SJSA1 (cell line): ENCODE measurements at regions not wholly inside any gene's neighbourhood (a gene's known extent, or its start where the extent isn't known, plus 50 kb on each side); places are given as distances from the start of the nearest gene placed in this dataset.
"Not testable (repeated sequence)": the region's sequence is repeated elsewhere in the genome, so short reads cannot be mapped to it uniquely, and the experiment has no call there.

Source experiments
- DNase-seq, 2 experiments: peaks; one replicate each; pipeline ENCODE4 v3.0.0-alpha.2; 2015 to 2020; ENCODE audit warnings: low spot score in 2 of 2, low read depth in 1 of 2
- H3K27ac ChIP-seq: fragments of 250-450 bp; sonication (Bioruptor Pico); 2 replicates; pipeline ENCODE4 v1.5.1; 2020; ENCODE audit warnings: mild to moderate bottlenecking, moderate library complexity
- H3K27me3 ChIP-seq: fragments of 250-450 bp; sonication (Bioruptor Pico); replicated peaks from 2 replicates; pipeline ENCODE4 v1.5.1; 2020; ENCODE audit warnings: mild to moderate bottlenecking, moderate library complexity
- H3K36me3 ChIP-seq: fragments of 250-450 bp; sonication (Bioruptor Pico); 2 replicates; pipeline ENCODE4 v1.5.1; 2020; ENCODE audit warnings: mild to moderate bottlenecking
- H3K4me1 ChIP-seq: fragments of 250-450 bp; sonication (Bioruptor Pico); replicated peaks from 2 replicates; pipeline ENCODE4 v1.6.1; 2021; ENCODE audit warnings: mild to moderate bottlenecking
- H3K4me3 ChIP-seq: fragments of 250-450 bp; sonication (Bioruptor Pico); 2 replicates; pipeline ENCODE4 v1.5.1; 2020; ENCODE audit warnings: mild to moderate bottlenecking
- H3K9me3 ChIP-seq: fragments of 250-450 bp; sonication (Bioruptor Pico); replicated peaks from 2 replicates; pipeline ENCODE4 v1.5.1; 2020; ENCODE audit warnings: mild to moderate bottlenecking

DNA sequence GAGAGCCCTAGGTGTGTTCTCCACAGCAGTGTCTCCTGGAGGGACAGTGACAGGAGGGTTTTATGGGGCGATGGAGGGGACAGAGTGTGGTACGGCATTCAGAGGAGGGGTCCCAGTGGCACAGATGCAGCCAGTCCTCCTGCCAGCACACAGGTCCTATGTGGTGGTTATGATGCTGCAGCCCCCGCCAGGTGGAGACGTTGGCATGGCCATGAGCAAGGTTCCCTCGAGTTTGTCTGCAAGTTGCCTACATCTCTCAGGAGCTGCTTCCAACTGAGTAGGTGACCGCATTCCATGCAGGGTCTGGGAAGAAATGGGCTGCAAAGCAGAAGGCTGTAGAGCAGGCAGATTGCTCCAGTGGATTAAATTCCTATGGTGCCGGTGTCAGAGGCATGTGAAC is 646.0 kb downstream of the TBC1D22A start:
- H3K27ac ChIP-seq: no peak overlapping the region
- H3K4me1 ChIP-seq: no peaks in the 10 kb centered on the region
- DNase-seq: no peak
- no peak overlapping the region for H3K4me3 ChIP-seq
- H3K36me3 ChIP-seq: no peaks in the 10 kb centered on the region
- no peaks in the 10 kb centered on the region for H3K9me3 ChIP-seq
- H3K27me3 ChIP-seq: peaks cover 9% of the 10 kb centered on the region; the same call in 1 of the 2 replicates

DNA sequence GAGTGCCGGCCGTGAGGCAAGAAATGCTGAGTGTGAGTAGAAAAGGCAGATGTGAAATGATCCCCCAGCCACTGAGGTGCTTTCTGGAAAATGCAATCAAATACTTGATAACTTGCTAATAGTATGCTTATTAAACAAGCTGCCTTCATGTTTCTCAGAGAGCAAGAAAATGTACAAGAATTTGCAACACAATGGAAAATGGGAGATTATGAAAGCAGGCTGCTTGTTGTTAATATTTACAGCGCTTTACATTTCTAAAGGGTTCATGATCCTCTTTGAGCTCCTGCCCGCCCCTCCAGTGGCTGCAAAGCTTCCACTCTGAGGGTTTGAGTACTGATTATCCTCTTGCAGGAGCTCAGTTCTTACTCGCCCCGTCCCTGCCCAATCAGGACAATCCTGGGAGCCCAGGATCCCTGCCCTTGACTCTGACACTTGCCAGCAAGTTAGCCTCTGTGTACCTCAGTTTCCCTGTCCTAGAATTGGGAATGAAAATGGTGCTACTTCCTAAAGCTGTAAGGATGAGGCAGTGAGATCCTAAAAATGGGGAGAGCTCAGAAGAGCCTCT is 645.1 kb downstream of the TBC1D22A start:
- Histone ChIP-seq H3K27ac (no peak overlapping the region), H3K4me1 (no peaks in the 10 kb centered on the region), H3K9me3 (no peaks in the 10 kb centered on the region), H3K4me3 (no peak overlapping the region), H3K27me3 (peaks cover 9% of the 10 kb centered on the region; the same call in 1 of the 2 replicates), H3K36me3 (no peaks in the 10 kb centered on the region)
- no peak for DNase-seq

DNA sequence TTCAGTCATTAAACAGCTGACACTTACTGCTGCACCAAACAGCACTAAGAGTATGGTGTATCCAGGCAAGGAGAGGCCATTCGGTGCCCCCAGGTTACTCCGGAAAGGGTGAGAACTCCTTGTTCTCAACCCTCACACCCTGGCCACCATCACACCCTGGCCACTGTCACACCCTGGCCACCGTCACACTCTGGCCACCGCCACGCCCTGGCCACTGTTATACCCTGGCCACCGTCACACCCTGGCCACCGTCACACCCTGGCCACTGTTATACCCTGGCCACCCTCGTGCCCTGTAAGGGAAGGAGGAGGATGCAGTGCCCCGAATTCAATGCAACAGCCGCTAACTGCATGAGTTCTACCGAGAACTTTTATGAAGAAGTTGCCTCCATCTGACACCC is 644.4 kb downstream of the TBC1D22A start:
- Histone ChIP-seq H3K4me1 (no peaks in the 10 kb centered on the region), H3K36me3 (no peaks in the 10 kb centered on the region), H3K4me3 (no peak overlapping the region), H3K27me3 (peaks cover 9% of the 10 kb centered on the region; the same call in 1 of the 2 replicates), H3K9me3 (no peaks in the 10 kb centered on the region), H3K27ac (no peak overlapping the region)
- no peak for DNase-seq

DNA sequence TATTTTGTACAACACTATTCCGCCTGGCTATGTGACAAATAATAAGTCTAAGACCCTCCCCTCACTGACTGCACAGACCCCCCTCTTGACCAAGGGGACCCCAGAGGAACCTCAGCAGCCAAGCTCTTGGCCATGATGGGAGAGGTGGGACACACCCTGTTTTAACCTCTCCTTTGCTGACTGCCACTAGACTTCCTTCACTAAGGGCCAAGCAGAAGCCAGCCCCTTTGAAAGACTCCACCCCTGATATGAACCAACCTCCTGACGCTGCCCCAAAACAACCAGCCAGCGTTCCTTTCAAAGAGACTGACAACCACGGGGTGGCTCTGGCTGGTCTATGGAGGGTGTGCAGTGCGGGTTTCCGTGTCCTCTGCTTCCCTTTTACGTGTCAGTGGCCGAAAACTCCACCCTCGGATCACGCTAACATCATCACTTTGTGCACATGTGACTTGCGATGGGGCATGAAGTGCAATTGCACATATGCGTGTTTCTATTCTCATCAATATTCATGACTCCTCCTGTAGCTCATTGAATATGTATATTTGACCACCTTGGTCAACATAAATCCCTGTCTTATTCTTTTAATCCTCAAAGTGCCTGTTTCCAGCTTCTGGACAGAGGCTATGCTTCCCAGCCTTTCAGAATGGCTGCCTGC is 643.9 kb downstream of the TBC1D22A start:
- H3K36me3 ChIP-seq: no peaks in the 10 kb centered on the region

DNA sequence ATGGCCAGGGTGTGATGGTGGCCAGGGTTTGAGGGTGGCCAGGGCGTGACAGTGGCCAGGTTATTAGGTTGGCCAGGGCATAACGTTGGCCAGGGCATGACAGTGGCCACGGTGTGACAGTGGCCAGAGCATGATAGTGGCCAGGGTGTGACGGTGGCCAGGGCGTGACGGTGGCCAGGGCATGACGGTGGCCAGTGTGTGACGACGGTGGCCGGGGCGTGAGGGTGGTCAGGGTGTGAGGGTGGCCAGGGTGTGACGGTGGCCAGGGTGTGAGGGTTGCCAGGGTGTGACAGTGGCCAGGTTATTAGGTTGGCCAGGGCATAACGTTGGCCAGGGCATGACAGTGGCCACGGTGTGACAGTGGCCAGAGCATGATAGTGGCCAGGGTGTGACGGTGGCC is 642.8 kb downstream of the TBC1D22A start:
- not testable (repeated sequence) for H3K36me3 ChIP-seq, H3K4me1 ChIP-seq, H3K4me3 ChIP-seq, H3K9me3 ChIP-seq, H3K27ac ChIP-seq, DNase-seq, H3K27me3 ChIP-seq

More for the DNA sequence above, 643.9 kb downstream of the TBC1D22A start:
- no peak overlapping the region for H3K4me3 ChIP-seq
- peaks cover 9% of the 10 kb centered on the region; the same call in 1 of the 2 replicates for H3K27me3 ChIP-seq
- no peak overlapping the region for H3K27ac ChIP-seq
- no peak for DNase-seq
- H3K9me3 ChIP-seq: no peaks in the 10 kb centered on the region
- H3K4me1 ChIP-seq: no peaks in the 10 kb centered on the region

DNA sequence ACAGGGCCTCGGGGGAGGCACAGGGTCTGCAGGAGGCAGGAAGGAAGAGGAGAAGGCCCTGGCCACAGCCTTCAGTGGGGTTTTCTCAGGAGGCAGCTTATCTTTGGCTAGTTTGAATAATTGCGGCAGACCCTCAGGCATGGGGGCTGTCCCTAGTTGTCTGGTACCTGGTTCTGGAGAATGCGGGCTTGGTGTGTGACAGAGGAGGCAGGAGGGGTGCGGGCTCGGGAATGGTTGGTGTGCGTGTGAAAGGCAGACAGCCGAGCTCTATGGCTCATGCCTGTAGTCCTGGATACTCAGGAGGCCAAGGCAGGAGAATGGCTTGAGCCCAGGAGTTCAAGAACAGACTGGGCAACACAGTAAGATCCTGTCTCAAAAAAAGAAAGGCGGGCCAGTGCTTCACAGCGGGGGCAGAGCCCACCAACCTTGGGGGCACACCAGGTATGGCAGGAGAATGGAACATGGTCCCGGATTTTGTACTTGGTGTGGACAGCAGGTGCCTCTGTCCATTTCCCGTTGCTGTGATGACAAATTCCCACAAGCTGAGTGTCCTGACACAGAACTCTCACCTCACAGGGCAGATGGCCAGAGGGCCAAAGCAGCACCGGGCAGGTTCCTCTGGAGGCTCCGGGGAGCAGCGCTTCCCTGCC is 640.6 kb downstream of the TBC1D22A start:
- DNase-seq: no peak
- peaks cover 7% of the 10 kb centered on the region; the same call in 1 of the 2 replicates for H3K27me3 ChIP-seq
- H3K4me3 ChIP-seq: no peak overlapping the region
- no peaks in the 10 kb centered on the region for H3K4me1 ChIP-seq
- no peak overlapping the region for H3K27ac ChIP-seq
- H3K9me3 ChIP-seq: no peaks in the 10 kb centered on the region
- no peaks in the 10 kb centered on the region for H3K36me3 ChIP-seq

DNA sequence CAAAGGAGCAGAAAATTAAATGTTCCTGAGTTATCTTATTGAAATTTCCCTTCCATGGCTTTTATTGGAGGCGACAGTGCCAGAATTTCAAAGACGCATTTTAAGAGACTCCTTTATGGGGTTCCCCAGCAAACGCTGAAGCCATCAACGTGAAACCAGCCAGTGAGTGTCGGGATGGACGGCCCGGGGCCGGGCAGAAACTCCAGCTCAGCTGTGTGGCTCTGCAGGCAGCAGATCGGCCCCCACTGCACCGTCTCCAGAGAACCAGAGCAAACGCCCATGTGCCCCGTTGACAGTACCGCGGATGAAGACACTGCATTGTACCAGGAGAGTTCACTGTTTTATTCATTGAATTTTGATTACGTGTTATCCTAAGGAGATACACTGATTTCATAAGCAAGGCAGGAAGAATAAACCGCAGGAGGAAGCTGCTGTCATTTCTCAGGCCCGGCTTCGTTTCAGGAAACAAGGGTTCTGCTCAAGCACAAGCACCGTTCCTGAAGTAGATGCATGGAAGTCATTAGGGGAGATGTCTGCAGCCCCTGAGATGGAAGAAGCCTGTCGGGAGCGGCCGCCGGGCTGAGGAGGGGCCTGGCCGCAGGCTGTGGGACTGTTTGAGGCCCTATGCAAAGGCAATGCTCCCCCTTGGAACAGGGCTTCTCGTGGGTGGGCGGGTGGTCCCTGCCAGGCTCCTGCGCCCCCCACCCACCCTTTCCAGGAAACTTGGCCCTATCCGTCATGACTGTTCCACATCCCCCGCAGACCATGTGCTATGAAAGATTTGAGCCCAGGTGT is 639.7 kb downstream of the TBC1D22A start:
- Histone ChIP-seq H3K27me3 (peaks cover 7% of the 10 kb centered on the region; the same call in 1 of the 2 replicates), H3K27ac (no peak overlapping the region), H3K9me3 (no peaks in the 10 kb centered on the region), H3K4me1 (no peaks in the 10 kb centered on the region), H3K4me3 (no peak overlapping the region), H3K36me3 (no peaks in the 10 kb centered on the region)
- no peak for DNase-seq

DNA sequence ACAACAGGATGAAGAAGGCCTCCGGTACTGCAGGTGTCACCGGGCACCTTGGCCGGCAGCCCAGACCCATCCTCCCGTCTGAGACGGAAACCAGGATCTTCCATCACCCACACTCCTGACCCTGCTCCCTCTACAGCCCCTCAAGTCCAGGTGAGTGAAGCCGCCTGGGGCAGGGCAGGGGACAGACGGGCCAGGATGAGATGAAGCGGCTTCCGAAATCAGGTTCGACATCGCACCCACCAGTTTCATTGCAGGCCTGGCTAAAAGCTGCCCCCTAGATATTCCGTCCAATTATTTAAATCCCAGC is 639.1 kb downstream of the TBC1D22A start:
- Histone ChIP-seq H3K9me3 (no peaks in the 10 kb centered on the region), H3K36me3 (no peaks in the 10 kb centered on the region), H3K4me3 (no peak overlapping the region), H3K27me3 (peaks cover 4% of the 10 kb centered on the region; the same call in 1 of the 2 replicates), H3K27ac (no peak overlapping the region), H3K4me1 (no peaks in the 10 kb centered on the region)
- no peak for DNase-seq

DNA sequence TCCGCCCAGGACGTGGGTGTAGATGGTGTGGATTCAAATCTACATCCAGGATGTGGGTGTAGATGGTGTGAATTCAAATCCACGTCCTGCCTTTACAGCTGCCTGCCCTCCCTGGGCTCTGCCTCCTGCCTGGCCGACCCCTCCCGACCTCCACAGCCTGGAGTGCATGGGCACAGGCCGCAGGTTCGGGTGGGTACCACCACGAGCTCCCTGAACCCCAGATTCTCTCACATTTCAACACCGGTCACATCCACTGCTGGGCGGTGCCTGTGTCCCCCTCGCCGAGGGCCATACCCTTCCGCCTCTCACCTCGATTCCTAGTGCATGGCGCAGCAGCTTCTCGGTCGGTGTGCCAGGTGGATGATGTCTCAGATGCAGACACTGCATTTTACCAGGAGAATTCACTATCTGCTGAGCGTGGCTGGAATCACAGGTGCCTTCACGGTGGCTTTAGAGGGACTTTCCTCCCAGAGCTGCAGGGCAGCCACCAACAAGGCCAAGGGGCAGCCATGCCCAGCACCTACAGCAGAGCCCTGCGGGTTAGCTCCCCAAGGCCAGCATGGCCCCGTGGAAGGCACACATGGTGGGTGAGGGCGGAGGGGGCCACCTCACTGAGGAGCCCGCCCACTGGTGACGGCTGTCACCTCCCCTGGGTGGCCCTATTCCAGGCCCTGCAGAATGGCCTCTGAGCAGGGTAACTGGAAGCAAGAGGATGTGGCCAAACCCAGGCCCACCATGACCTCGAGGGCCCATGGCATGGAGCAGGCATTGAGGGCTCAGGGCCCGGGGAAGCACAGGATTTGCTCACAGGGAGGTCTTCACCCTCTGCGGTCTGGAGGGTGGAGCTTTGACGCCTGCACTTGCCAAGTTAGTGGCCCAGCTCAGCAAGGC is 638.5 kb downstream of the TBC1D22A start:
- no peaks in the 10 kb centered on the region for H3K9me3 ChIP-seq
- H3K4me3 ChIP-seq: no peak overlapping the region
- DNase-seq: no peak
- H3K4me1 ChIP-seq: peaks cover under 1% of the 10 kb centered on the region; the same call in 1 of the 2 replicates
- H3K36me3 ChIP-seq: no peaks in the 10 kb centered on the region
- peaks cover 3% of the 10 kb centered on the region; the same call in 1 of the 2 replicates for H3K27me3 ChIP-seq
- no peak overlapping the region for H3K27ac ChIP-seq

DNA sequence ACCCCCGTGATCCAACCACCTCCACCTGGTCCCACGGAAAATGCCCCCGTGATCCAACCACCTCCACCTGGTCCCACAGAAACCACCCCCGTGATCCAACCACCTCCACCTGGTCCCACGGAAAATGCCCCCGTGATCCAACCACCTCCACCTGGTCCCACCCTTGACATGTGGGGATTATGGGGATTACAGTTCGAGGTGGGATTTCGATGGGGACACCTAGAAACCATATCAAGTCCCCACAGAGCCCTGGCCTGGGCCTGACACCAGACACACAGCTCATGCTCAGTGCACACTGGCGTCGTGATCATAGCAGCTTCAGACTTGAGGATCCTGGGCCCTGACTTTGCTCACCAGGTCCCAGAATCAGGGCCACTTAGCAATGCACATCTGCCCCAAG is 637.7 kb downstream of the TBC1D22A start:
- H3K9me3 ChIP-seq, H3K36me3 ChIP-seq, DNase-seq, H3K27ac ChIP-seq, H3K27me3 ChIP-seq, H3K4me1 ChIP-seq, H3K4me3 ChIP-seq: not testable (repeated sequence)

DNA sequence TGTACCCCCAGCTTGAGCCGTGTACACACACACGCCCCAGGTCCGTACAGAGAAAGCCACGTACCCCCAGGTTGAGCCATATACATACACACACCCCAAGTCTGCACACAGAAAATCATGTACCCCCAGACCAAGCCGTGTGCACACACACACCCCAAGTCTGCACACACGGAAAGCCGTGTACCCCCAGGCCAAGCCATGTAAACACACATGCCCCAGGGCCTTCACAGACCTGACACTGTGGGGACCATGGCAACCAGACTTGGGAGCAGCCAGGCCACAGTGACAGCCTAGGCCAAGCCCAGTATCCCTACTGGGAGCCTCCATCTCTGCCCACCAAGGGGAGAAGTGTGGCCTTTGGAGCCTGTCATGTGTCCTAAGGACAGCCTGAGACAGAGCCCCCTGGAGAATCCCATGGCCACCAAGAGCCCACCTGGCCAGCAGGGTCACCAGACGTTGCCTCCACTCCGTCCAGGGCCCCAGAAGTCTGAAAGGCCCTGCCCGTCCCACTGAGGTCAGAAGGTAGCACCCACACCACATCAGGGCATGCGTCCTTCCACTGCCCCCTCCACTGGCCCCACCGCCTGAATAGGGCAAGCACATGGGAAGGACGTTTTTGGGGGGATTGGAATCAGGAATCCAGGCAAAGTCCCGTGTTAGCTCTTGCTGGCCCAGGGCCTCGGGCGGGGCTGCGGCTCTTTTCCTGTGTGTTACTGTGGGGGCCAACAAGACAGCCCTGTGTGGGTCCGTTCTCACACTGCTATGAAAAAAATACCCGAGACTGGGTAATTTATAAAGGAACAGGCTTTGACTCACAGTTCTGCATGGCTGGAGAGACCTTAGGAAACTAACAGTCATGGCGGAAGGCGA is 636.7 kb downstream of the TBC1D22A start:
- peaks cover 8% of the 10 kb centered on the region; the same call in 1 of the 2 replicates for H3K4me1 ChIP-seq
- no peak overlapping the region for H3K27ac ChIP-seq
- H3K4me3 ChIP-seq: no peak overlapping the region
- no peaks in the 10 kb centered on the region for H3K27me3 ChIP-seq
- H3K36me3 ChIP-seq: no peaks in the 10 kb centered on the region
- DNase-seq: no peak
- no peaks in the 10 kb centered on the region for H3K9me3 ChIP-seq

DNA sequence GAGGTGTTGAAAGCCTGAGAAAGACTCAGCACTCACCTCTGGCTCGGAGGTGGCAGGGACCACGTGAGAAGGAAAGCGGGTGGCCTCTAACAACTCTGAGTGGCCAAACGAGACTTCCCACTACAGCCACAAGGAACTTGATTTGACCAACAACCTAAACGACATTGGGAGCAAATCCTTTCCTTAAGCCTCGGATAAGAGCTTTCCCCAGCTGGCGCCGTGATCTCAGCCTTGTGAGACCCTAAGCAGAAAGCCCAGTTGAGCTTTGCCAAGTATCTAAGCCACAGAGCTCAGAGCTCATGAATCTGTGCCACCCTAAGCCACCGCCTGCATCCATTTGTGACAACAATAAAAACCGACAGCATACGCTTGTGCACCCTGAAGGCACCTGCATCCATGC is 636.0 kb downstream of the TBC1D22A start:
- Histone ChIP-seq H3K36me3 (no peaks in the 10 kb centered on the region), H3K4me1 (peaks cover 8% of the 10 kb centered on the region; the same call in 1 of the 2 replicates), H3K4me3 (no peak overlapping the region), H3K27ac (no peak overlapping the region), H3K9me3 (no peaks in the 10 kb centered on the region), H3K27me3 (no peaks in the 10 kb centered on the region)
- DNase-seq: no peak
